Gastroesophageal sphincter (tissue), 4 donors: ENCODE measurements at regions not wholly inside any gene's neighbourhood (a gene's known extent, or its start where the extent isn't known, plus 50 kb on each side); places are given as distances from the start of the nearest gene placed in this dataset.

ENCODE experiments used
- ATAC-seq: fragments of 150-250 bp; one replicate; pipeline ENCODE4 v1.9.1; 2016; ENCODE audit warnings: mild to moderate bottlenecking, moderate library complexity
- H3K27ac ChIP-seq, 4 donors: fragments of 200-600 bp; sonication (generic) in 3 of 4; 1 replicate in 3 of 4; 2 replicates in 1 of 4; pipeline ENCODE4 v1.5.1; 2016 to 2019
- H3K27me3 ChIP-seq: fragments of 200-600 bp; sonication (generic); one replicate; pipeline ENCODE4 v1.5.1; 2019
- H3K36me3 ChIP-seq, 2 donors: fragments of 200-600 bp; sonication (generic); one replicate each; pipeline ENCODE4 v1.5.1; 2019; ENCODE audit warnings: control low read depth in 1 of 2
- H3K4me1 ChIP-seq, 3 donors: fragments of 200-600 bp; sonication (generic); 1 replicate in 2 of 3; 2 replicates in 1 of 3; pipeline ENCODE4 v1.5.1; 2016 to 2019; ENCODE audit warnings: control low read depth in 2 of 3
- H3K4me3 ChIP-seq, 2 donors: fragments of 200-600 bp; sonication (generic); one replicate each; pipeline ENCODE4 v1.5.1; 2019; ENCODE audit warnings: mild to moderate bottlenecking in 1 of 2, moderate library complexity in 1 of 2
- H3K9me3 ChIP-seq, 3 donors: fragments of 200-600 bp; sonication (generic); one replicate each; pipeline ENCODE4 v1.5.1; 2017 to 2019; ENCODE audit warnings: control low read depth in 2 of 3
- EP300 ChIP-seq: sonication (generic); formaldehyde crosslinking; IDR thresholded peaks from one replicate; pipeline ENCODE4 v1.6.1; 2017; ENCODE audit warnings: antibody characterized with exemption, mild to moderate bottlenecking
- POLR2A ChIP-seq, 2 donors: fragments of 450-650 bp; IDR thresholded peaks; one replicate each; pipeline ENCODE4 v1.6.1; 2017; ENCODE audit warnings: antibody characterized with exemption in 2 of 2, mild to moderate bottlenecking in 2 of 2, moderate library complexity in 1 of 2
- POLR2AphosphoS5 ChIP-seq: sonication (generic); formaldehyde crosslinking; IDR thresholded peaks from one replicate; pipeline ENCODE4 v1.6.1; 2017; ENCODE audit warnings: antibody characterized with exemption
- WGBS, 2 donors: methylation state at CpG; one replicate each; pipeline ENCODE4 v1.1.5; 2018; ENCODE audit warnings: low coverage in 1 of 2; 5-methylcytosine and 5-hydroxymethylcytosine counted together
- TF ChIP-seq, protein P1 (sequence below), 4 experiments: fragments of 200-600 bp in 2 of 4; fragments of 450-650 bp in 2 of 4; sonication (generic) in 1 of 4; IDR thresholded peaks; one replicate each; pipeline ENCODE4 v1.5.1; 2017 to 2019; ENCODE audit warnings: antibody characterized with exemption in 4 of 4, mild to moderate bottlenecking in 2 of 4, moderate library complexity in 2 of 4

DNA sequence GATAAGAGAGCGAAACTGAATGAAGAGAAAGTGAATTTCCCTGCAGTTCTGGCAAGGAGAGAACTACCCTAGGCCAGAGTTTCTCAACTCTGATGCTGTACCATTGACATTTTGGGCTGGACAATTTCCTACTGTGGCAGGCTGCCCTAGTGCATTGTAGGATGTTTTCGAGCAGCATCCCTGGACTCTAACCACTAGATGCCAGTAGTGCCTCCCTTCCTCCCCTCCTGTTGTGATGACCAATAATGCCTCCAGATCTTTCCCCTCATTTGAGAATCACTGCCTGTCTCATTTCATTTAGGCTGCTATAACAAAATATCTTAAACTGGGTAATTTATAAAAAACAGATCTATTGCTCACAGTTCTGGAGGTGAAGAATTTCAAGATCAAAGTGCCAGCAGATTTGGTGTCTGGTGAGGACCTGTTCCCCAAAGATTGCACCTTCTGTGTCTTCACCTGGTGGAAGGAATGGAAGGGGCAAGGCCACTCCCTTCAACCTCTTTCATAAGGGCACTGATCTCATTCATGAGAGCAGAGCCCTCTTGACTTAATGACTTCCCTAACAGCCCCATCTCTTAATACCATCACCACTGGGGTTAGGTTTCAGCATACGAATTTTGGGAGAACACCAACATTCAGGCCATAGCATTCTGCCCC, 188.9 kb upstream of the MEIS2 start:
- Histone ChIP-seq H3K4me1 (no peaks in the 10 kb centered on the region), H3K27ac (no peak overlapping the region), H3K9me3 (no peaks in the 10 kb centered on the region), H3K4me3 (no peak overlapping the region), H3K36me3 (no peaks in the 10 kb centered on the region), H3K27me3 (no peaks in the 10 kb centered on the region)
- TF ChIP-seq POLR2A (IDR thresholded peaks at IDR 0.05) (no peak), POLR2AphosphoS5 (no peak), EP300 (no peak)
- ATAC-seq, result no peak
- WGBS, 2 donors, result 60 to 64% methylated on average over 2 to 3 of the region's 3 CpGs

DNA sequence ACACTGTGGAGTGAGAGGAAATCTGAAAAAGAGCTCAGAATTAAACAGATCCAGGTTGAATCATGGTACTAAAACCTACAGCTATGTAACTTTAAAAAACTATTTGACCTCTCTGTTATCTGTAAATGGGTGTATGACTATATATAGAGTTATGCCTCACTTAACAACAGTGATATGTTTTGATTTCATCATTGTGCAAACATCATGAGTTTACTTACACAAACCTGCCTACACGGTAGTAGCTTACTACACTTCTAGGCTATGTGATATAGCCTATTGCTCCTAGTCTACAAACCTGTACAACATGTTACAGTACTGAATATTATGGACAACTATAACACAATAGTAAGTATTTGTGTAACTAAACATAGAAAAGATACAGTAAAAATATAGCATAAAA, 191.6 kb upstream of the MEIS2 start:
- no peaks in the 10 kb centered on the region for H3K4me1 ChIP-seq
- no peak for ATAC-seq
- no peak overlapping the region for H3K27ac ChIP-seq
- WGBS, 2 donors, result 43 to 67% methylated on average over 1 of the region's 1 CpG
- no peaks in the 10 kb centered on the region for H3K9me3 ChIP-seq
- H3K27me3 ChIP-seq, result no peaks in the 10 kb centered on the region
- H3K4me3 ChIP-seq, result no peak overlapping the region
- no peaks in the 10 kb centered on the region for H3K36me3 ChIP-seq
- TF ChIP-seq EP300 (no peak), POLR2A (IDR thresholded peaks at IDR 0.05) (no peak), POLR2AphosphoS5 (no peak)
- TF ChIP-seq, protein P1, sequence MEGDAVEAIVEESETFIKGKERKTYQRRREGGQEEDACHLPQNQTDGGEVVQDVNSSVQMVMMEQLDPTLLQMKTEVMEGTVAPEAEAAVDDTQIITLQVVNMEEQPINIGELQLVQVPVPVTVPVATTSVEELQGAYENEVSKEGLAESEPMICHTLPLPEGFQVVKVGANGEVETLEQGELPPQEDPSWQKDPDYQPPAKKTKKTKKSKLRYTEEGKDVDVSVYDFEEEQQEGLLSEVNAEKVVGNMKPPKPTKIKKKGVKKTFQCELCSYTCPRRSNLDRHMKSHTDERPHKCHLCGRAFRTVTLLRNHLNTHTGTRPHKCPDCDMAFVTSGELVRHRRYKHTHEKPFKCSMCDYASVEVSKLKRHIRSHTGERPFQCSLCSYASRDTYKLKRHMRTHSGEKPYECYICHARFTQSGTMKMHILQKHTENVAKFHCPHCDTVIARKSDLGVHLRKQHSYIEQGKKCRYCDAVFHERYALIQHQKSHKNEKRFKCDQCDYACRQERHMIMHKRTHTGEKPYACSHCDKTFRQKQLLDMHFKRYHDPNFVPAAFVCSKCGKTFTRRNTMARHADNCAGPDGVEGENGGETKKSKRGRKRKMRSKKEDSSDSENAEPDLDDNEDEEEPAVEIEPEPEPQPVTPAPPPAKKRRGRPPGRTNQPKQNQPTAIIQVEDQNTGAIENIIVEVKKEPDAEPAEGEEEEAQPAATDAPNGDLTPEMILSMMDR (IDR thresholded peaks at IDR 0.05), result no peak

DNA sequence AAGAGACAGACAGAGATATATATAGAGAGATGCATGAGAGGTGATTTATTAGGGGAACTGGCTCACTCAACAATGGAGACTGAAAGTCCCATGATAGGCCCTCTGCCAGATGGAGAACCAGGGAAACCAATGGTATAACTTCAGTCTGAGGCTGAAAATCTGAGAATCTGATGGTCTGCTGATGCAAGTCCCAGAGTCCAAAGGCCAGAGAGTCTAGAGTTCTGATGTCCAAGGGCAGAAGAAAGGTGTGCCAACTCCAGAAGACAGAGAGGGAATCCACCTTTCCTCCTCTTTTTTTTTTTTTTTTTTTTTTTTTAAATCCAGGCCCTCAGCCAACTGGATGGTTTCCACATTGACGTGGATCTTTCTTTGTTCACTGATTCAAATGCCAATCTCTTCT, 197.9 kb upstream of the MEIS2 start:
- Histone ChIP-seq H3K9me3 (no peaks in the 10 kb centered on the region), H3K27ac (no peak overlapping the region), H3K27me3 (no peaks in the 10 kb centered on the region), H3K4me1 (no peaks in the 10 kb centered on the region), H3K36me3 (no peaks in the 10 kb centered on the region), H3K4me3 (no peak overlapping the region)
- WGBS, 2 donors, result 44 to 75% methylated on average over 1 of the region's 1 CpG
- ATAC-seq, result no peak
- no peak for TF ChIP-seq POLR2A (IDR thresholded peaks at IDR 0.05)
- TF ChIP-seq POLR2AphosphoS5, result no peak
- no peak for TF ChIP-seq EP300
- TF ChIP-seq, protein P1 (IDR thresholded peaks at IDR 0.05), result no peak

DNA sequence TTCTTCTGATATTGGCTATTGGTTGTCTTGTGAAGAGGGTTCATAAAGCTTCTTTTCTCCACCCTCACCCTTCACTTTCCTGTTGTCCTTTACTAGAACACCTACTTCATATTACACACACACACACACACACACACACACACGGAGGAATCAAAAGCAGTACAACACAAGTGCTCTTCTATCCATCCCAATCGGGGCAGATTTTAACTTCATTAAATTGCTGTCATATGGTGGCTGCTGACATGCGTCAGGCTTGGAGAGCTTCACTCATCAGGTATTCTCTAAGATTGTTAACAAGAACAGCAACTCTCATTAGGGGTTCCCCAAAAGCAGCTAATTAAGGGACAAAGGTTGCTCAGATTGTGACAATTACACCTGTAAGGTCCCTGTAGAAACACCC, 239.1 kb upstream of the MEIS2 start:
- Histone ChIP-seq H3K9me3 (no peaks in the 10 kb centered on the region), H3K36me3 (no peaks in the 10 kb centered on the region), H3K27ac (no peak overlapping the region), H3K4me1 (no peaks in the 10 kb centered on the region), H3K27me3 (no peaks in the 10 kb centered on the region), H3K4me3 (no peak overlapping the region)
- no peak for ATAC-seq
- no peak for TF ChIP-seq POLR2AphosphoS5
- no peak for TF ChIP-seq POLR2A (IDR thresholded peaks at IDR 0.05)
- no peak for TF ChIP-seq EP300
- TF ChIP-seq, protein P1 (IDR thresholded peaks at IDR 0.05), result no peak
- 63 to 79% methylated on average over 3 of the region's 3 CpGs for WGBS, 2 donors

DNA sequence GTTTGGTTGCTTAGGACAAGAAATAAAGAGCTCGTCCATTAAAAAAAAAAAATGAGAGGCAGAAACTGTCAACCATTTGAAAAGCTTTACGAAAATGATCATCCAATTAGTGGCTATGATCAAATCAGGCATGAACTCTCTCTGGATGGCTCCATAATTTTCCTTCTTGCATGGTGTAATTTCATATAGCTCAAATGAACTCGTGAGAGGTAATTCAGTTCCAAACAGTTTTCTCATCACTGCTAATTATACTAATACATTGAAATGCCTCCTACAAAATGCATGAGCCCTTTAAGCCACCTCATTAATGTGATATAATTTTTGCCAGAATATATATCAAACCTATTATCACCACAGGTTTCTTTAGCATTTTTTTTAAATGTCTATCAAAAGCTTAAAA, 239.5 kb upstream of the MEIS2 start:
- WGBS, 2 donors, result 73 to 83% methylated on average over 3 of the region's 3 CpGs
- TF ChIP-seq, protein P1 (IDR thresholded peaks at IDR 0.05), result no peak
- TF ChIP-seq POLR2AphosphoS5 (no peak), EP300 (no peak), POLR2A (IDR thresholded peaks at IDR 0.05) (no peak)
- Histone ChIP-seq H3K4me1 (no peaks in the 10 kb centered on the region), H3K27ac (no peak overlapping the region), H3K9me3 (no peaks in the 10 kb centered on the region), H3K27me3 (no peaks in the 10 kb centered on the region), H3K36me3 (no peaks in the 10 kb centered on the region), H3K4me3 (no peak overlapping the region)
- ATAC-seq, result no peak
